ENCODE measurements at regions not wholly inside any gene's neighbourhood (a gene's known extent, or its start where the extent isn't known, plus 50 kb on each side); places are given as distances from the start of the nearest gene placed in this dataset.

- TF ChIP-seq CTCF (IDR thresholded peaks at IDR 0.05; ENCODE audit: low read depth, low read length) (no peak), EZH2phosphoT487 (IDR thresholded peaks at IDR 0.05; ENCODE audit: low read depth) (no peak)
Observed at GRCh38 chr19:31970027-31970461, 375.4 kb upstream of the ZNF507 start.

Measured in OCI-LY3 (cell line).